CD4-positive, alpha-beta T cell treated with Interleukin-15 for 4 hours (primary cell): ENCODE measurements at regions not wholly inside any gene's neighbourhood (a gene's known extent, or its start where the extent isn't known, plus 50 kb on each side); places are given as distances from the start of the nearest gene placed in this dataset.

Experiments used
- DNase-seq: peaks from one replicate; pipeline ENCODE4 v3.0.0-alpha.2; 2020; ENCODE audit warnings: low spot score

DNA sequence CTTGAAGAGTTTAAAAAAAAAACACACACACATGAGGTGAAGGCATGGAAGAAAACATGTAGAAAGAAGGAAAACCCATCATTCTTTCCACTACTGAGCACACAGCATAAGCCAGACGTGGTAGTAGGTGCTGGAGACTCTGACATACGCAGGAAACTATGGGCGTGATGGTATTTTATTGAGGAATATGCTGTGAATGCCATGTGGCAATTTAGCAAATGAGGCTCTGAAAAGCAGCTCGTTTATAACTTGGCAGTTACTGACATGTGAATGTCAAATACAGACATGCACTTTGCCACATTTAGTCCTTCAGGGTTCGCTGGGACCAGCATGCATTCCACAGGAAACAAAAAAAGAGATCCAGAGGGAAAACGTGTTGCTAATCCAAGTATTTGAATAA is 74.3 kb upstream of the IFNAR2 start:
- no peak for DNase-seq

GRCh38 chr21:33157303-33157702 is 72.4 kb upstream of the IFNAR2 start:
- no peak for DNase-seq

DNA sequence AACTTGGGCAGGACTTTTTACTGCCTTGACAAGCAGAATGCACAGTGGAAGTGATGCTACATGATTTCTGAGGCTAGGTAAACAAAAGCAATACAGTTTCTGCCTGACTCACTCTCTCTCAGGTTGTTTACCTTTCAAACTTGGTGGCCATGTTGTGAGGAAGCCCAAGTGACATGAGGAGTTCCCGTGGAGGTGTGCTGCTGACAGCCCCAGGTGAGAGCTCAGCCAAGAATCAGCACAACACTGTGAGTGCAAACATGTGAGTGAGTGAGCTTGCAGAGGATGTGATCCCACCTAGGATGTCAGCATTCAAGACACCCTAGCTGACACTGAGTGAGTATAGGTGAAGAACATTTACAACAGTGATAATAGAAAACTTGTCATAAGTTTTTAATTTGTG is 71.1 kb upstream of the IFNAR2 start:
- no peak for DNase-seq

- no peak for DNase-seq
These were observed 67.2 kb upstream of the IFNAR2 start for GRCh38 chr21:33162436-33162951.

GRCh38 chr21:33168886-33169285 is 60.9 kb upstream of the IFNAR2 start:
- no peak for DNase-seq

DNA sequence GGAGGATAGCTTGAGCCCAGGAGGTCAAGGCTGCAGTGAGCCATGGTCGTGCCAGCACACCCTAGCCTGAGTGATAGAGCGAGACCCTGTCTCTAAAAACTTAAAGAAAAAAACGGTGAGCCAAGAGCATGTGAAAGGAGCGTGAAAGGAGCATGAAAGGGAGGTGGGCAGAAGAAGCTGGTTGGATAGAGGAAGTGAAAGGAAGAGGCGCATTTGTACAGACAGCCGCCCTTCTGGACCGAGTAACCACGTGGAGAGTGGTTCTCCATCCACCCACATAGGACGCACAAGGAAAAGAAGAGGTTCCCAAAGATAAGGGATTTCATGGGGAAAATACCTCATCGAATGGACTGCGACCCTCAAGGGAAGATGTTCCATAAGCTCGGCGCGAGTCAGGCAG is 60.4 kb upstream of the IFNAR2 start:
- DNase-seq = no peak

DNA sequence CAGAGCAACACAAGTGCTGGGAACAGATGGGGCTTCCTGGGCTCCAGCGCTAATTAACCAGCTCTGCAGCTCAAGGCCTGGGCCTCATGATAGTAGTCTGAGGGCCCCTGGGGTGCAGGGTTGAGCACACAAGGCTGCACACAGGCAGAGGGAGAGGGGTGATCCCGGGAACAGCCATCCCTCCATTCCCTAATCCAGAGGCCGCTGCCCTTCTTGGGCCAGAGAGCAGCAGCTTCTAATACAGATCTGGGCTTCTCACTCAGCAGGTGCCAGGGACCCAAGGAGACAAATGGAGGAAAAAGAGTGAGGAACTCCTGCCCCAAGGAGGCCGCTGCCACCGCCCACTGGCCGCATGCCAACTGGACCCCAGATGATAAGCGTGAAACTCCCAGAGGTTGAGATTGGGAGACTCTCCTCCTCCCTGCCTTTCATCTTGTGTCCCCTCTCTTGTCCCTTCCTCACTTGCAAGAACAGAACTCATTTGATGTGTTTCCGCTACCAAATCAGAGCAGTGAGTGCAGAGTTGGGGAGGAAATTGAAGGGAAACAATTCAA is 58.0 kb upstream of the IFNAR2 start:
- no peak for DNase-seq

DNA sequence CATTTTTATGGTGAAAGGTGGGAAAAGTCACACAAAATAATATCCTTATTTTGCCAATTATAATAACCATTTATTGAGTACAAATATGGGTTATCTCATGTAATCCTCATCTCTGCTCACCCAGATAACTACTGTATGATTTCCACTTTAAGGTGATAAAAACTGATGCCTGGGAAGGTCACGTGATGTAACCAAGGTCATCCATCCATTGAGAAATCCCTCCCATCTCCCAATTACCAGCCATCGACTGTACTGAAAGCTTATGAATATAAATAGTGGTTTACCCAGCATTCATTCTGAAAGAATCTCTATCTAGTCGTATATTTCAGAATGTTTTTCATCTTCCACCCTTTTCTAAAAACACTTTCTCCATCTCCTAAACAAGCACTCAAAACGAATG is 55.0 kb upstream of the IFNAR2 start:
- no peak for DNase-seq
